ENCODE measurements at regions not wholly inside any gene's neighbourhood (a gene's known extent, or its start where the extent isn't known, plus 50 kb on each side); places are given as distances from the start of the nearest gene placed in this dataset.

DNA sequence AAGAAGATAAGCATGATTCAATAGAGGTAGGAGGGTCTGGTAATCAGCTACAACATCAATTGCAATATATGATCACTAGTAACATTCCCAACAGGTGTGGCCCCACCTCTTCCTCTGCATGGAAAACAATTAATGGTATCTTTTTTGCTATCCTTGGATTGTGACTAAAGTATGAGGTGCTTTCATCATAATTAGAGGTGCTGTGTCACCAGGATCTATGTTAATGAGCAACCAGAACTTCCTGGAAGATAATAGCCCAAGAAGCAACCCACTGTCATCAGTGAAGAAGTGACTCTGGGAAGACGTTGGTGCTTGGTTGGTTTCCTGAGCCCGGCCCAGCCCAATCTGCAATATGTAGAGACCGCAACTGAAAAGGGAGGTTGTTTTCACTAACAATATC, 167.2 kb downstream of the SETD4 start:
- no peak for DNase-seq

DNA sequence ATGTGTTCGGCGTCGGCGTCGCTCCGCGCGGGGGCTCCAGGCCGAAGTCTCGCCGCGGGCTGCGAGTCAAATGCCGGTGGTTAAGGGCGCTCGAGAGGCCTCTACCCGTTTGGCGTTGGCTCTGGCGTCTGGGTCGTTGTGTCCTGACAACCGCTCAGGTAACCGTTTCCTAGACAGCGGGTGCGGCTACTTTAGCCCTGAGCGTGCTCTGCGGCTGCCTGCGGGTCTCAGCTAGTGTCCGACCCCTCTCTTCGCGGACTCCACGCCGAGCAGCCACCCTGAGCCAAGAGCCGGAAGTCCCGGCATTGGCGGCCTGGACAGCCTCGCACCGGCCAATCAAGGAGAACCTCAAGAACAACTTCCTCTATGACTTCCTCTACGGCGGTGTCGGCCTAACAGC, 173.4 kb downstream of the SETD4 start:
- no peak for DNase-seq

DNA sequence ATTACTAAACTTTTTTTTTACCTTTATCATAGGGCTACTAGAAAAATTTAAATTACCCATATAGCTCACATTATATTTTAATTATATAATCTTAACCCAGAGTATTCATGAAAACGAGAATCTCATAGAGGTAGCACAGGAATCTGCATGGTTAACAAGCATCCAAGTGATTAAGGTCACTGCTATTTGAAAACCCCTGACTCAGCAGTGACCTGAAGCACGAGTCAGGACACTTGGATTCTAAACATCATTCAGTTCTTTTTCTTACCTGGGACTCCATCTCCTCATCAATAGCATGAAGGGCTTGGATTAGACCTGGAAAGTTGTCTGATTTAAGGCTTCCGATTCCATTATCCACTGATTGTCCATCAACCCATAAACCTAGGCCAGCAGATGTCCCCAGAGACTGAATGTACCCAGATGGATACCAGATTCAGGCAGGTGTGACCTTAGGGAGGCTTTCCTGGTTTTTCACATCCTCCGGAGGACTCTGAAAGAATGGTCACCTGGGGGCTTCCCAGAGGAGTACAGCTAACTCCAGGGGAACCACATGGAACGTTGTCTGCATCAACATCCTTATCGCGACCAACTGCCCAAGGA, 174.3 kb downstream of the SETD4 start:
- DNase-seq = no peak

DNA sequence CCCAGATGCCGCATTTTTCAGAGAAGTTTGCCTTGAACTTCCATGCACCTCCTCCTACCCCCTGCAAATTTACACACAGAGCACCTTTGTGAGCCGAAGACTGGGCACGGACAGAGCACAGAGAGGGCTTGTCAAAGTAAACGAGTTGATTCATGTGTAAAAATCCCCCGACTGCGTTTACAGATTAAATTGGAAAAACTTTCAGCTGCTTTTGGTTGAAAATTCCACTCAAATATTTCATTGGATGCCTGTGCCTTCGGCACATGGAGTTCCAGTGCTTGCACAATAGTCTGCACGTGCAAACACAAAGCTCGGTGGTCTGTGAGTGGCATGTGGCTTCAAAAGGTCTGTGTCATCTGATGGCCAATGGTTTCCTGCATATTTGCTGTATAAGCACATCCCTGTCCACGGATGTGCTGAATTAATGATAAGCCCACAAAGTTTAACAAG, 177.5 kb downstream of the SETD4 start:
- DNase-seq = no peak

DNA sequence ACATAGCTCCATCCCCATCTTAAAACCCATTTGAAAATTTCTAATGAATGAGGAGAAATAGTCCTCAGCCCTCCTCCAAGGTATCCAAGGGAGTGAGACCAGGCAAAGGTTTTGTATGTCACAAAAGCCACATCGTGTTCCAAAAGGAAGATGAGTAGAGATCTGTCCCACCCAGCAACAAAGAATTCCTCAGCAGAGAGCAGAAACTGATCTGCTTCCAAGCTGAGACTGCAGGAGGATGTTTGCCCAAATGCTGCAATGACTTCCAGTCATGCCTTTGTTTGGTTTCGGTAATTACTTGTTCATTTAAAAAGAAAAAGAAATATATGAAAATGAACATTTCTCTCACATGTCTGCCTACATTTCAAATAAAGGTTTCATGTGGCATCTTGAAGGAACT, 186.9 kb downstream of the SETD4 start:
- no peak for DNase-seq

DNA sequence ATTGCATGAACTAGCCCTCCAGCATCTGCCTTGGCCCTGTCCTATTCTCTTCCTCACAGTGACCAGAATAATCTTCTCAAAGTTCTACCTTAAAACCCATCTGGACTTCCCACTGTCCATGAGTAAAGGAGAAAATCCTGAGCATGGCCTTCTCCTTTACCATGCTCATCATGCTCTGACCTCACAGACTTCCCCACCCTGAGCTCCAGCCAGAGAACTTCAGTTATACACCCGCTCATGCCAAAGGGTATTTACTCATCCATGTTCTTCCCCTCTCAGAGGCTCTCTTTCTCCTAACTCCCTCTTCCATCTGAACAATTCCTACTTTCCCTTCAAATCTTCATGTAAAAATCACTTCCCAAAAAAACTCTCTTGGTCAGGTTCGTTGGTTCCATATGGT, 188.4 kb downstream of the SETD4 start:
- DNase-seq = no peak

DNA sequence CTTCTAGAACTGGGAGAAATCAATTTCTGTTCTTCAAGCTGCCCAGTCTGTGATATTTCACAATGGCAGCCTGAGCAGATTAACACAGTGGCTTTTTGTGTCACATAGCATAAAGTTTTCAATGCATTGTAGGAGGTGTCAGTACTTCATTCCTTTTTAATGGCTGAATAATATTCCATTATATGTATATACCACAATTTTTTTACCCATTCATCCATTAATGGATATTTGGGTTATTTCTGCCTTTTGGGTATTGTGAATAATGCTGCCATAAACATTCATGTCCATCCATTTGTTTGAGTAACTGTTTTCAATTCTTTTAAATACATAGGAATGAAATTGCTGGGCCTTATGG, 191.5 kb downstream of the SETD4 start:
- no peak for DNase-seq

DNA sequence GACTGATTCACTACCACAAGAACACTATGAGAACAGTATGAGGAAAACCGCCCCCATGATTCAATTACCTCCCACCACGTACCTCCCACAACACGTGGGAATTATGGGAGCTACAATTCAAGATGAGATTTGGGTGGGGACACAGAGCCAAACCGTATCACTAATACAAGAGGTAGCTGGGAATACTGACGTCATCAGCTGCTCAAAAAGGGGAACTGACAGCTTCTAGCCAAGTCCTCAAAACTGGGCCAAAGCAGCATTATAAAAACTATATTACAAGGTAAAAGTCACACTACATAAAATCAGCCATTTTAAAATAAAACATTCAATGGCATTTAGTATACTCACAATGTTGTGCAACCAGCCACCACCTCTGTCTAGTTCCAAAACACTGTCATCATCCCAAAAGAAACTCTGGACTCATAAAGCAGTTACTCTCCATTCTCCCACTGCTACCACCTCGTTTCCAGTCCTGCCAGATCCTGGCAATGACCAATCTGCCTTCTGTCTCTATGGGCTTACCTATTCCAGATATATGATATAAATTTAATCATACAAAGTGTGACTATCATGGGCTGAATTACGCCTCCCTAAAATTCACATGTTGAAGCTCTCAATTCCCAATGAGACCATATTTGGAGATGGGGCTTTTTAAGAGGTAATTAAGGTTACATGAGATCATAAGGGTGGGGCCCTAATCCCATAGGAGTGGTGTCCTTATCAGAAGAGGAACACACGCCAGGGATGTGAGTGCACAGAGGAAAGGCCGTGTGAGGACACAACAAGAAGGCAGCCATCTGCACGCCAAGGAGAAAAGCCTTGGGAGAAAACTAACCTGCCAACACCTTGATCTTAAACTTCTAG, 192.1 kb downstream of the SETD4 start:
- no peak for DNase-seq

DNA sequence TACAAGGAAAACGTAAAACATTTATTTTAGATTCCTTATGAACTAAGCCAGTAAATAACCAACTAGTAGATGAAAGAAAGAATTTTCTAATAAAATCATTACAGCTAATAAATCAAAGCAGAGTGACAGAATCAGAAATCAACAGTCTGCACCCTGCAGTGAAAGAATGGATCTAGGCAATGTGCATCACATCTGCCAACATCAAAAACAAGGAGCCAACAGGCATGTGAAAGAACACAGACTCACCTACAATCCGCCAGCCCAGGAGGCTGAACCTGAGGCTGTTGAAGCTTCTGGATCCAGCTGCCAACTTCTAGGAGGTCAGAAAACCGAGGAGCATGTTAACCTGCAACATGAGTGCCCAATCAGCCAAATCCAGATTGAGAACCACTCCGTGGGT, 196.3 kb downstream of the SETD4 start:
- no peak for DNase-seq

DNA sequence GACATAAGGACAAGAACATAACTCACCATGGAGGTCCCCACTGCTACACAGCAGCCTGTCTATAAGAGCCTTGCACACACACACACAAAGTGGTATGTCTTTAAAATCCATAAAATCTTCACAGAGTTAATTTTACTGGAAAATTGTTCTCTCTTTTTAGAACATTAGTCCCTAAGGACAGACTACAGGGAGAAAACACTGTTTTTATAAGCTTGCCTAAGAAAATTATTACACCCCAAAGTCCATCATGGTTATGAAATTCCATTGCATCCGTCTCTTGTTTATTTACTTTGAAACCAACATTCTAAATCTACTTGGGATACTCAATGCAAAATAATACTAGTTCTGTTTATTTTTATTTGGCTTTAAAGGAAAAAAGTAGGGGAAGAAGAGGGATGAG, 197.4 kb downstream of the SETD4 start:
- DNase-seq = no peak

DNA sequence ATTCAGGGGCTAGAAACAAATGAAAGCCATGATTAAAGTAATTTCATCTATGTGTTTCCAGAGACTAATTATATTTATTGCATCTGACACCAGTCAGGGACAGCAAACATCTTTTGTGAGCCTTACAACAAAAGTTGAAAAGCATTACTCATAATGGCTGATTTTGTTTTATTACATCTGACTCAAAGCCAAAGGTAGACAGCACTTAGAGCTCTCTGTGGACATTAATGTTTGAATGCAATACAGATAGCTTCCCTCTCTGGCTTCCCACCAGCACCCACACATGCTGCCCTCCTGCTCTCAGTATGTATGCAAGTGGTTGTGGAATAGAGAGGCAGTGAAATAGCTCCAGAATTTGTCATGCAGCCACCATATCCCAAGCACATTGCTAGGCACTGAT, 198.7 kb downstream of the SETD4 start:
- no peak for DNase-seq

DNA sequence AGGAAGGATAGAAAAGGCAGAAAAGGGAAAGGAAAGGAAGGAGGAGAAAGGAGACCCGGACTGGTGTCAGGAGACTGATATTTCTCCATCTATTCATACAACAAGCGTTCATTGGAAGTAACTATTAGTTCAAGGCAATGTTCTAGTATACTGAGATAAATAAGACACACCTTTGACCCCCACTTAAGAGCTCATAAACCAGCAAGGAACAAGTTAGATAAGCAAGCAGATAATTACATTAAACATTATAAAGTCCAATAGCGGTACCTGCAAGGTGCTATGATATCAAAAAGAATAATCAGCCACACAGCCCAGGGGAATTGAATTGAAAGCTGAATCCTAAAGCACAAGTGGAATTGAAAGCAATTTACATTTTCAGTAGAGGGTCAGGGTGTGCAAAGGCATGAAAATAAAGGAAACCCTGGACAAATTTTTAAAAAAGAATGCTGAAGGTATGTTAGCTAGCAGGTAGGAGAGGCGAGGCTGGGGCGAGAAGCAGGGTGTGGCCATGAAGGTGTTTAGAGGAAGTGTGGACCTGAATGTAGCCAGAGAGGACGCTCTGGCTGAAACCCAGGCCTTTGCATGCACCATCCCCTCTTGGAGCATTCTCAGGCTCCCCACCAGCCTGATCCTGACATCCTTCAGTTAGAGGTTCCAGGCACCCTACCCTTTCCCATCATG, 200.0 kb downstream of the SETD4 start:
- DNase-seq = no peak

DNA sequence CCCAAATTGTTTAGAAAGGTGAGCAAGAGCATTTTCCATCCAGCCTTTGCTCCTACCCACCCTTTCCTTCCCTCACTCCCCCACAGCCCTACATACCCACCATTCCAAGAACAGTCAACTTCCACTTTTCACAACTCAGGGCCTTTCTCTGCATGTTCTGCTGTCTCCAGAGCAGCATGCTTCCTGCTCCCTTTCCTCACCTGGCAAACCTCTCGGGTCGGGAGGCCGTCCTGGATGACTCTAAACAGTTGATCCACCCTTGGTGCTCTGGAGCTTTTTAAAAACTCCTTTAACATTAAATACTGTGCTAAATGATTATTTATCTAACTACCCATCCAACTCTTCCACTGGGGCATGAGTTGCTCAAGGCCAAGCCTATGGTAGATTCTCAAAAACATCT, 200.6 kb downstream of the SETD4 start:
- no peak for DNase-seq

DNA sequence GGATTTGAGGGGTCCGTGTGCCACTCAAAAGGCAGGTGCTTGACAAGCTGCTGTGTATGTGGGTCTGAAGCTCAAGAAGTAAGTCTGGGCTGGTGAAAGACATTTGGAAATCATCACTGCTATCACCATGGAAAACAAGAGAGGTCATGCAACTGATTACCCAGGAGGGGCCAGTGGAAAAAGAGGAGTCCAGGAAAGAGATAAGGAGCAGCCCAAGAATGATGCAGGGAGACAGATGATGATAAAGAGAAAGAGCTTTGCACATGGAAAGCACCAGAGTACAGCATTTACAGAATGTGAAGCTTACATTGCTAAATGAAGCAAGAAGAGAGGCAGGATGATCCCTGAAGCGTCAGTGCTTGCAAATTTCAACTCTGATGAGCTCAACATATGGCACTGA, 203.2 kb downstream of the SETD4 start:
- no peak for DNase-seq

DNA sequence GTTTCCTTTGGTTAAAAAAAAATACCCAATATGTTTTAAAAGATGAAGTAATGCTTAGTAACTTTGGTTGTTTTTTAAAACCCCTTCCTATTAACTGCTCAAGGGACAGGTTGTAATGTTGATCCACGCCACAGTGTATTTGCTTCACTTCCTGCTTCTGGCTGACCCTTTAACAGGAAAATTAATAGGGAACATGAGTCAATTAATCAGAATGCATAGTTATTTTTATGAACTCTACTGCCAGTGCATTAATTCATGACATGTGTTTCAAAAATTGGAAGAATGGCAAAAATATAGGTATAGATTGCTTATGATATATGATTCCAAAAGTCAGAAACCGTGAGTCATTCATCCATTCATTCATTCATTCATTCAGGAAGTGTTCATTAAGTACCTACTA, 204.8 kb downstream of the SETD4 start:
- no peak for DNase-seq

DNA sequence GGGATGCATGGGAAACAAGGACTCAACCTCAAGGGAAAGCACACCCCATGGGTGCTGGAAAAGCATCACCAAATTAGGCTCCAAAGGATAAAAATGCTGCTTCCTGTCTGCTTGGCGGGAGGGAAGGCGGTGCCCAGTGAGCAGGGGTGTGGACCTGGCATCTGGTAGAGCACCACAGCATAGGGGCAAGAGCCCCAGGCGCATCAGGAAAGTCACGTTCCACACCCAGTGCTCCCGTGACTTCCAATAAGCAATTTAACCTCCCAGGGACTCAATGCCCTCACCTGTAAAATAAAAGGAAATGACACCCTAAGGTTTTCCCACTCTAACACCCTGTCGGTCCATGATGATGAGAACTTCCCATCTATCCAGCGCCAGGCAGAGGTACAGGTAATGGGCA, 206.0 kb downstream of the SETD4 start:
- no peak for DNase-seq

DNA sequence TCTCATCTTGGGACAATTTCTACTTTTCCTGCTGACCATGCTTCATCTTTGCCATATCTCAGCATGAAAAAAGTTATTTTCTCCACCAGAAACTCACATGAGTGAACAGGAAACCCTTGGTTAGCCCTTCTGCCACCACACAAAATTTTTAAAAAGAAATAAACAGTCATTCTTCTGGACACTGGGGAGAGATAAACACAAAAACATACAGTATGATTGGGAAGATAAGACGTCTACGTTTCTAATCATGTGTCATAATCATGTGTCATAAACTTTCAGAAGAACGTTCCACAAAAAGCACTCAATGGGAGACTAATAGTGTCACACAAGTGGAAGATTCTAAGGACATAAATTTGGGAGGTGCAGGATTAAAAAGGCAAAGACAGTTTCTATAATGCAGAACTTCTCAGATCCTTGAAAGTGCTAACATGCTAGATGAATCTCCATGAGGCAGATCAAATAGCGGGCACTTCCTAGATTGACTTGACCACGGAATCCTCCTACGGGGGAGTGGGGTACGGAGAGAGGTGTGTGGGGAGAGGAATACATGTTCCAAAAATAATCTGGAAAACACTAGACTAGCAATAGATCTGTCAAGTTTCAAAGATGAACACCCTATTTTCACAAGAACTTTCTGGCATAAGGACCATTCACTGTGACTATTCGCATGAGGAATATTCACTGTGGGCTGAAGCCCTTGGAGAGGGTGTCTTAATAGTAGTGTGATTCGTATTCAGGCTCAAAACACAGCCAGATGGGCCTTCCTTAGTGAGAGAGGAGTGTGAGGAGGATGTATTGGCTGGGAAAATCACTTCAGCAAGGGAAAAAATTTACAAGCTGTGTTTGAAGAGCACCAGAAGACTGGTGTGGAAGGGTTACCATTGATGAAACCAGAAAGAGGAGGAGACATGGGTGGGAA, 206.7 kb downstream of the SETD4 start:
- no peak for DNase-seq

DNA sequence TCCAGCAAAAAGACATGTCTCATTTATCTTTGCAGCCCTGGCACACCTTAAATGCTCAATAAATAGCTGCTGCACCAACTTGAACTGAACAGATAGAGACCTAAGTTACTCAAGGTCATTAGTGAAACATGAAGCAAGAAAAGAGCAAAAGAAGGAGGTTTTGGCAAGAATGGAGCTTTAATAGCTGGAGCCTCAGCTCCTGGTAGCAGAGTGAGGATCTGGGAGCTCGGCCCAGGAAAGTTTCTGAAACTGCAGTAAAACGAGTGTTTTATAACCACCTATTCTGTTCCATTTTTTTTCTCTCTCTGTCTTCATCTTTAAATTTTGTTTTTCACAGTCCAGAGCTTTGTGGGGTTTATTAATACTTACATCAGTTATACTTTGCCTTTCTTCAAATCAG, 207.5 kb downstream of the SETD4 start:
- no peak for DNase-seq

DNA sequence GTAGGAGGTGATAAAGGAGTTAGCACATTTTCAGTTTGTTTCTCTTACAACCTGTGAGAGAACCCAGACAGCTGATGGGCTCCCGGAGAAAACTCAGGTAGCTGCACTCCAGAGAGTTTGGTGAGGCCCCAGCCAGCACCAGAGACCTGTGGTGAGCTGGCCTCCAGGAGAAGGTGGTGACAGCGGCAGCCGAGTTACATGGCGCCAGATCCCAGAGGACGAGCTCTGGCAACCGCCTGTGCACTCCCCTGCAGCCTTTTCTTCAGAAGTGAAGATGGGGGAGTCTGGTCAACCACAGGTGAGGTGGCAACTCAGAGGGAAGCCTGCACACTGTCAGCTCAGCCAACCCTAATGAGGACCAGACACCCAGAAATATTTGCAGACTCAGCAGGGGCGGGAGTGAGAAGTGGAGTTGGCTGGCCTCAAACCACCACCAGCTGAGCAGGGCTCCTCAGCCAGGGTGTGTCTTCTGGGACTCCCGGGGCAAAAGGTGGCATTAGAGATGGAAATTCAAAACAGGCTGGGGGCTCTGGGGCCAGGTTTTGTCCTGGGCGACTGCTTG, 209.7 kb downstream of the SETD4 start:
- DNase-seq = no peak

DNA sequence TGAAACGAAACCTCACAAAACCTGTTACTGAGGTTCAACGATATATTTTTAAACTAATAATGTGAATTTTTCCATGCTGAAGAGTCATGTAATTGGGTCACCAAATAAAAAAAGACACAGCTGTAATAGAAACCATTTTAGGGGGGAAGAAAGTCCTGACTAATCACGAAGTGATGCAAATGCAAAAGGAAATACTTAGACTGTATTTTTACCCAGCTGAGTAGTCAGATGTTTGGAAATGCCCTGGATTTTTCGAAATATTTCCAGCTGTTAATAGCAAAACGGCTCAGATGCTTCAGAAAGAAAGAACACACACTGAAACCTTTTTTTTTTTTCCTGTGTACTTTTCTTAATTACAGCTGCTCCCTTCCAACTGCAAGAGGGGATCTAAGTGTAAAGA, 210.3 kb downstream of the SETD4 start:
- DNase-seq = no peak

DNA sequence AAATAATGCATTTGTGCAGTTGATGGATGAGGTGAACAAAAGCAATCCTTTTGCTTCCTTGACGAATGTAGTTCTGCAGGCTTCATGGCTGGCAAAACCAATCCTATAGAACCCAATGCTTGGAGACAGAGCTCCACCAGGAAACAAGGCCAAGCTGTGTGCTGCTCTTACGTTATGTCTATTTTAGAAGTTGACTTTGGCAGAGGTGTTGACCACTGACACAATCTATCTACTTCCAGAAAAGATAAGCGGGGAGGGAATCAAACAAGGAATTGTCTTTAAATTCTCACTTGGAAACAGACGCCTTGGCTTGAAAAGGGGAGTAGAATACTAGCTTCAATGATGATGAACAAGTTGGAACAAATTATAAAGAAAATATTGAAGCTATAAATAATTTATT, 211.2 kb downstream of the SETD4 start:
- DNase-seq = no peak

DNA sequence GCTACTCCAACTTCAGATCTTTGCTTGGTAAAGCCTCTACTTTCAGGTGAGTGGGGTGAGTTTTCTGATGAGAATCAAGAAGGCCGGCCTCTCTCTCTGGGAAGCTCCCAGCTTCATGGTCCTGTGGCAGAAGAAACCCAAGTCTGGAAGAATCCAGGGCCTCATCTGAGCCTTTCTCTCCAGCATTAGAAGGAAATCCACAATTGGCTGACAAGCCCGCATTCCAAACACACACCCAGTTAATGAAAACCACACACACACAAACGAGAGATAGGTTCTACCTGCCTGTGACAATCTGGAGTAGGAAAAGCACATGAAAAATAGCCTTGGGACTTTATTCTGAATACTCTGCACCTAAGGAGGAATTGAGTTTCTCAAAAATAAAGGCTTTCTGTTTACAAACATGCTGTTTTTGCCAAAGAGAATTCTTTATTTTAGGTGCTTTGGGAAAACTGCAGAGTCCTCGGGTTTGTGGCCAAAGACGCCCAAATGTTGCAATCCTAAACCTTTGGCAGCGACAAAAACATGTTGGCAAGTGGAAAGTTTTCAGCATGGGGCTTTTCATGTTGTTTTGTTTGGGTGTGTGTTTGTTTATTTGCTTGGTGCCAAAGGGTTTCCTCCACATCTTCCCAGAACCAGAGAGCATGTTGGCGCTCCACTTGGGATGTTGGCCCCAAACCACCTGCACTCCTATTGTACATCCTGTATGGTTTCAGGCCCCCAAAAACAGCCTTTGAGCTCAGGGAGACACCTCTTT, 216.2 kb downstream of the SETD4 start:
- DNase-seq = no peak
